ENCODE measurements at regions not wholly inside any gene's neighbourhood (a gene's known extent, or its start where the extent isn't known, plus 50 kb on each side); places are given as distances from the start of the nearest gene placed in this dataset.

DNA sequence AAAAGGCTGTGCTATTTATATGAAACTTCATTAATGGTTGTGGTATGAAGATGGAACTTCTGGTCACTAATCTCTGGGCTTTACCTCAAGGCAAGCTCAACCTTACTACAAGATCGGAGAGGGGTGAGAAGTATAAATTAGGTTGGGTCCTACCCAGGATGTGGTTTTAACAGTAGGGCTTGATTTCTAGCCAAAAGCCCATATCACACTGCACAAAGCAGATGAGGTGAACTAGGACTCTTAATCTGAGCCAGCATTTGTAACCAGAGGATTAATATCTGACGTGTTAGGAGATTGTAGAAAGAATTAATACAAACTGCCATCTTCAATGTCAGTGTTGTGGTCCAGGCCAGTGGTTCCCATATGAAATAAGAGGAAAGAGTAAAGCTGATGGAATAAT is 86.4 kb upstream of the RGPD4 start:
- TF ChIP-seq, protein P1, sequence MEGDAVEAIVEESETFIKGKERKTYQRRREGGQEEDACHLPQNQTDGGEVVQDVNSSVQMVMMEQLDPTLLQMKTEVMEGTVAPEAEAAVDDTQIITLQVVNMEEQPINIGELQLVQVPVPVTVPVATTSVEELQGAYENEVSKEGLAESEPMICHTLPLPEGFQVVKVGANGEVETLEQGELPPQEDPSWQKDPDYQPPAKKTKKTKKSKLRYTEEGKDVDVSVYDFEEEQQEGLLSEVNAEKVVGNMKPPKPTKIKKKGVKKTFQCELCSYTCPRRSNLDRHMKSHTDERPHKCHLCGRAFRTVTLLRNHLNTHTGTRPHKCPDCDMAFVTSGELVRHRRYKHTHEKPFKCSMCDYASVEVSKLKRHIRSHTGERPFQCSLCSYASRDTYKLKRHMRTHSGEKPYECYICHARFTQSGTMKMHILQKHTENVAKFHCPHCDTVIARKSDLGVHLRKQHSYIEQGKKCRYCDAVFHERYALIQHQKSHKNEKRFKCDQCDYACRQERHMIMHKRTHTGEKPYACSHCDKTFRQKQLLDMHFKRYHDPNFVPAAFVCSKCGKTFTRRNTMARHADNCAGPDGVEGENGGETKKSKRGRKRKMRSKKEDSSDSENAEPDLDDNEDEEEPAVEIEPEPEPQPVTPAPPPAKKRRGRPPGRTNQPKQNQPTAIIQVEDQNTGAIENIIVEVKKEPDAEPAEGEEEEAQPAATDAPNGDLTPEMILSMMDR (IDR thresholded peaks at IDR 0.05; ENCODE audit: low read depth, low read length, poor library complexity, severe bottlenecking), result no peak
- TF ChIP-seq EZH2phosphoT487 (IDR thresholded peaks at IDR 0.05; ENCODE audit: borderline replicate concordance, low read length), result no peak
